Activated effector memory CD4-positive, alpha-beta T cell treated with anti-CD3 and anti-CD28 coated beads, Interleukin-2, amount 50 U/mL, for 16 hours (primary cell): ENCODE measurements at regions not wholly inside any gene's neighbourhood (a gene's known extent, or its start where the extent isn't known, plus 50 kb on each side); places are given as distances from the start of the nearest gene placed in this dataset.
"Not testable (repeated sequence)": the region's sequence is repeated elsewhere in the genome, so short reads cannot be mapped to it uniquely, and the experiment has no call there.

Experiments
- DNase-seq: peaks from one replicate; pipeline ENCODE4 v3.0.0-alpha.2; 2020

GRCh38 chr4:62627141-62627540 is 1427.0 kb downstream of the ADGRL3 start:
- no peak for DNase-seq

- no peak for DNase-seq
These were observed 1422.0 kb downstream of the ADGRL3 start for GRCh38 chr4:62622089-62622488.

DNA sequence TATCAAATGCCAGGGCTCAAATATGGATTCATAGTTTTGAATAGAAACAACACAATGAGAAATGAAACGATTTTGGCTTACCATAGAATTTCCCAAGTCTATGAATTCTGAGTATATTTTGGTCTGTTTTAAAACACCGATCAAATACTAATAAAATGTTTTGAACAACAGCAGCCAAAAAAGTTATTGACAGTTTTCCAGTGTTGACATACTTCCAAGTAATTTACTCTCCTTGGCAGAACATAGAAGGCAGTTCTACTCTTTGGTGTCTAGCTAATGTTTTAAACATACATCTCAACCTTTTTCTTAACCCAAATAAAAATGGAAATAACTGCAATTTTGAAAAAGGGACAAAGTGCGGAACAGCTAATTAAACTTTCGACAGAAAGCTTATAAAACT is 1419.8 kb downstream of the ADGRL3 start:
- DNase-seq = no peak

GRCh38 chr4:62618042-62618441 is 1417.9 kb downstream of the ADGRL3 start:
- no peak for DNase-seq

DNA sequence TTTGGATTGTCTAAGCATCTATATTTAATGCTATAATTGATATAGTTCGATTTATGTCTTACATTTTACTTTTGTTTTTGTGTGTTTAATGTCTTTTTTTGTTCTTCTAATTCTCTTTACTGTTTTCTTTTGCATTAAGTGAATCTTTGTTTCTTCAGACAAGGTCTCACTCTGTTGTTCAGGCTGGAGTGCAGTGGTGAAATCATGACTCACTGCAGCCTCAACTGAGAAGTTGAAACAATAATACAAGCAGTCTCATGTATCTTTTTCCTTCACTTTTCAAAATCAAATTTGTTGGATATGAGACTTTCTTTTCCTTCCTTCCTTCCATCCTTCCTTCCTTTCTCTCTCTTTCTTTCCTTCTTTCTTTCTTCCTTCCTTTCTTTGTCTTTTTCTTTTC is 1401.6 kb downstream of the ADGRL3 start:
- no peak for DNase-seq

DNA sequence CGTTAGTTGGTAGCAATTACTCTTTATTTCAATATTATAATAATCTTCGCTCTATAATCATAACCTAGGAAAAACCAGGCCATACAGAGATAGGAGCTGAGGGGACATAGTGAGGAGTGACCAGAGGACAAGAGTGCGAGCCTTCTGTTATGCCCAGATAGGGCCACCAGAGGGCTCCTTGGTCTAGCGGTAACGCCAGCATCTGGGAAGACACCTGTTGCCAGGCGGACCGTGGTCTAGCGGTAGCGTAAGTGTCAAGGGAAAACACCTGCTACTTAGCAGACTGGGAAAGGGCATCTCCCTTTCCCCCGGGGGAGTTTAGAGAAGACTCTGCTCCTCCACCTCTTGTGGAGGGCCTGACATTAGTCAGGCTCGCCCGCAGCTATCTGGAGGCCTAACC is 1395.1 kb downstream of the ADGRL3 start:
- not testable (repeated sequence) for DNase-seq

GRCh38 chr4:62591756-62592155 is 1391.6 kb downstream of the ADGRL3 start:
- DNase-seq = no peak

DNA sequence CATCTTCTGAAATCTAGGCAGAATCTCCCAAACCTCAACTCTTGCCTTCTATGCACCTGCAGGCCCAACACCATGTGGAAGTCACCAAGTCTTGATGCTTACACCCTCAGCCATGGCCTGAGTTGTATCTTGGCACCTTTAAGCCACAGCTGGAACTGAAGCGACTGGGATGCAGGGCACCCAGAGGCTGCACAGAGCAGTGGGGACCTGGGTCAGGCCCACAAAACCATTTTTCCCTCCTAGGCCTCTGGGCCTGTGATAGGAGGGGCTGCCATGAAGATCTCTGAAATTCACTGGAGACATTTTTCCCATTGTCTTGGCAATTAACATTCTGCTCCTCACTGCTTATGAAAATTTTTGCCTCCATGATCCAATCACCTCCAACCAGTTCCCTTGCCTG is 1388.5 kb downstream of the ADGRL3 start:
- no peak for DNase-seq

DNA sequence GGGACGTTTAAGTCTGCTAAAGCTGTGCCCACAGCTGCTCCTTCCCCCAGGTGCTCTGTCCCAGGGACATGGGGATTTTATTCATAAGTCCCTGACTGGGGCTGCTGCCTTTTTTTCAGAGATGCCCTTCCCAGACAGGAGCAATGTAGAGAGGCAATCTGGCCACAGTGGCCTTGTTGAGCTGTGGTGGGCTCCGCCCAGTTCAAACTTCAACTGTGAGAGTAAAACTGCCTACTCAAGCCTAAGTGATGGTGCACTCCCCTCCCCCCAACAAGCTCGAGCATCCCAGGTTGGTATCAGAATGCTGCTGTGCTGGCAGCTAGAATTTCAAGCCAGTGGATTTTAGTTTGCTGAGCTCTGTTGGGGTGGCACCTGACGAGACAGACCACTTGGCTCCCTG is 1371.4 kb downstream of the ADGRL3 start:
- DNase-seq = no peak

GRCh38 chr4:62560858-62561257 is 1360.7 kb downstream of the ADGRL3 start:
- no peak for DNase-seq

DNA sequence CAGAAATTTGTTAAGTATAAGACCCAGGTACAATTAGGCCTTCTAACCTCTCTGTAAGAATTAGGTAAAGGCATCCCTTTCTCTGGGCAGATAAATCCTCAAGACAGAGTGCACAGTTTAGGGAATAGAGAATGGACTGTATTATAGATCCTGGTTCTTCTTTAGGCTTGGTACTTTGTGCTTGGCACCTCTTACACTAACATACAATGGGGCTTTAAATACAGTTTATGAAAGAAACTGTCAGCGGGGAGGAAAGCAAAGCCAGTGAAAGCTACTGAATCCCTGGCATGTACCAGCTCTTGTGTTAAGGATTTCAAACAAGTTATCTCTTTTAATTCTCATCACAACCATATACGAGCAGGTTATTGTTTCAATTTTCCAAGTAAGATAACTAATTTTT is 1350.0 kb downstream of the ADGRL3 start:
- no peak for DNase-seq

DNA sequence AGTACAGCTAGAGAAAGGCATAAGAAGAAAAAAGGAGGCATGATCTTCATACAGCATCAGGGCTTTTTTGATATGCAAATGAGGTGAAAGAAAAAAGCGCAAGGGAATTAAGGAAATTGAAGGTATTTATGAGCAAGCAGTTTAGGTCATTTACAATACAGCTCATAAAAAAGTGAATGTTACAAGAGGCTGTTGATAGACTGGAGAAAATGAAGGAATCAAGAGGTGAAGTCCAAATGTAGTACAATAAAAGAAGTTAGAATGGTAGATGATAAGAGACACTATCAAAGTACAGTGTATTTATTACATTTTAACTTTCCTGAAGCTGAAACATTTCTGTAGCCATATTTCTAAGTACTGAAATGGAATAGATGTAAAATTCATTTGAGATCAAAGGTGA is 1349.5 kb downstream of the ADGRL3 start:
- no peak for DNase-seq

GRCh38 chr4:62548765-62549164 is 1348.6 kb downstream of the ADGRL3 start:
- DNase-seq = no peak

GRCh38 chr4:62548108-62548524 is 1348.0 kb downstream of the ADGRL3 start:
- DNase-seq = no peak

DNA sequence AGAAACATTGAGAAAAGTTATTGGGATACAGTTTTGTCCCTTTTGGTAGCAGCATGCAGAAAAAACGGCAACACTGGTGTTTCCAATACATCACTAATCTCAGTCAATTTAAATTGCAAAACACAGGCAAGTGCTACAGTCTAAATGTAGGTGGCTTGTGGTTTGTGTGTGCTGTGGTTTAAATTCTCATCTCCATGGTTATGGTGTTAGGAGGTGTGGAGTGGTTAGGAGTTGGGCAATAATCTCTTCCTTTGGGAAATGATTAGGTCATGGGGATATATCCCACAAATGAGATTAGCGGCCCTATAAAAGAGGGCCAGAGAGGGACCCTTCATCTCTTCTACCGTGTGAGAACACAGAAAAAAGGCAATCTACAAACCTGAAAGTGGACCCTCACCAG is 1344.3 kb downstream of the ADGRL3 start:
- no peak for DNase-seq

DNA sequence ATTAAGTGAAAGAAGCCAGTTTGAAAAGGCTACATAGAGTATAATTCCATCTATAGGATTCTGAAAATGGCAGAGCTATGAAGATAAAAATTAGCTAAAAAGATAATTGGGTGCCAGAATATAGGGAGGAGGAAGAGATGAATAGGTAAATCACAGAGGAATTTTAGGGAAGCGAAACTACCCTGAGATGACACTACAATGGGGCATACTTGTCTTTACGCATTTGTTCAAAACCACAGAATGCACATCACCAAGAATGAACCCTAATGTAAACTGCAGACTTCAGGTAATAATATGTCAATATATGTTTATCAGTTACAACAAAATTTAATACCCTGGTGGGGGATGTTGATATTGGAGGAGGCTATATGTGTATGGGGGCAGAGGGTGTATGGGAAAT is 1342.9 kb downstream of the ADGRL3 start:
- no peak for DNase-seq

DNA sequence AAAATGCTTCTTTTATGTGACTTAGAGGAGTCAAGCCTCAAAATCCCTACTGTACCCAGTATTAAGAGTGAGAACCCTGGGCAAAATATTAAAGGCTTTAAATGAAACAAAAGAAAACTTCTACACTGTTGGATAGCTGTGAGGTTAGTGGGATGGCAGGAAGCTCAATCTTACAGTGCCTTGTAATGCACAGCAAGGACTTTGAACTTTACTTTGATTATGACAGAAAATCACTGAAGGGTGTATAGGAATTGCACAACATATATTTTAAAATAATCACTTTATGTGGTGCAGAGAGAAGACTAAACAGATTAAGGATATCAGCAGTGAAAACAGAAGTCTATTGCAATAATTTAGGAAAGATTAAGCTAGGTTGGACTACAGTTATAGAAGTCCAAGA is 1333.4 kb downstream of the ADGRL3 start:
- DNase-seq = no peak

GRCh38 chr4:62531731-62532130 is 1331.6 kb downstream of the ADGRL3 start:
- no peak for DNase-seq

DNA sequence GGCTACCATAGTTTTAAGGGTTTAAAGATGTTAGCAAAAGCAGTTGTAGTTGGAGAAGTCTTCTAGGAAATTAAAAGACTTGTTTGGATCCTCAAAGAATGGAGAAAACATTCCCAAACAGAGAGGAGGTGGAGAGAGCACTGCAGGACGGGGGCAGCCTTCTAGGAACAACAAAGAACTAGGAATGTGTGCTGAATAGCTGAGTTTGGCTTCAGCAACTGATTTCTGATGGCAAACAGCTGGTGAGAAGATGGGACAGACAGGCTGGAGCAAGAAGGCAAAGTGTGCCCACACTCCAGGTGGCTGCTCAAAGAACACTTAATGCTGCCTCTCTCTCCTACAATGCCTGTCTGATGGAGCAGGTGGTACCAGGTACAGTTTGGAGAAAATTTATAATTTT is 1331.1 kb downstream of the ADGRL3 start:
- DNase-seq = no peak

GRCh38 chr4:62528874-62529273 is 1328.7 kb downstream of the ADGRL3 start:
- DNase-seq = no peak

DNA sequence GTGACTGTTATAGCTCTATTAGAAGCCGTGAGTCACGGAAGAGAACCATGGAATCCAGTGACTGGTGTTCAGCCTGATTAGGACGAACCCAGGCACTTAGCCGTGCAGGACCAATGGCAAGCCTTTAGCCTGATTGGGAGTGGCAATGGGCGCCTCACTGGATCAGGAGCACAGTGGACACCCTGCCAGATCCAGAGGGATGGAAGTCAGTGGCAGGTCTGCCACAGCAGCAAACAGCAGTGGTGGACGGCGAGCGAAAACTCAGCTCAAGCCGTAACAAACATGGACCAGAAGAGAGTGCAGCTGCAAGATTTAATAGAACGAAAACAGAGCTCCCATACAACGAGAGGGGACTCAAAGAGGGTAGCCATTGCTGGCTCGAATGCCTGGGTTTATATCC is 1326.5 kb downstream of the ADGRL3 start:
- DNase-seq = no peak

DNA sequence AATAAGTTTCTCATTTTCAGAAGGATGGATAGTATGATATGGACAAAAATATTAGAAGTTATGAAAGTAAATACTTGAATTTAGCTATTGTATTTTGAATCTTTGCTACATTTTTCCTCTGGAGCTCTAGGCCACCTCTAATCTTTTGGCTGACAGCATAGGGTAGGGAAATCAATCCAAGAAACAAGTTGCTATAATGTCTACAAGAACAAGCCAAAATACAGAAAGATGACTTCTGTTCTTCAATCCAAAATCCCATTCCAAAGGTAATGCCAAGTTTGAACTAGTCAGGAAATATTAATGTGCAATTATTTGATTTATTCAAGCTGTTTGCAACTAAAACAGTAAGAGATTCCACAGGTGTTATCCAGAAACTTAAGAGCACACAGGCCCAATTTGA is 1323.1 kb downstream of the ADGRL3 start:
- DNase-seq = no peak

DNA sequence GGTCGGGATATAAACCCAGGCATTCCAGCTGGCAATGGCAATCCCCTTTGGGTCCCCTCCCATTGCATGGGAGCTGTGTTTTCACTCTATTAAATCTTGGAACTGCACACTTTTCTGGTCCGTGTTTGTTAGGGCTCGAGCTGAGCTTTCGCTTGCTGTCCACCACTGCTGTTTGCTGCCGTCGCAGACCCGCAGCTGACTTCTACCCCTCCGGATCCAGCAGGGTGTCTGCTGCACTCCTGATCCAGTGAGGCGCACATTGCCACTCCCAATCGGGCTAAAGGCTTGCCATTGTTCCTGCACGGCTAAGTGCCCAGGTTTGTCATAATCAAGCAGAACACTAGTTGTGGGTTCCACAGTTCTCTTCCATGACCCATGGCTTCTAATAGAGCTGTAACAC is 1322.1 kb downstream of the ADGRL3 start:
- DNase-seq = no peak

- DNase-seq = no peak
These were observed 1317.6 kb downstream of the ADGRL3 start for GRCh38 chr4:62517716-62518115.

DNA sequence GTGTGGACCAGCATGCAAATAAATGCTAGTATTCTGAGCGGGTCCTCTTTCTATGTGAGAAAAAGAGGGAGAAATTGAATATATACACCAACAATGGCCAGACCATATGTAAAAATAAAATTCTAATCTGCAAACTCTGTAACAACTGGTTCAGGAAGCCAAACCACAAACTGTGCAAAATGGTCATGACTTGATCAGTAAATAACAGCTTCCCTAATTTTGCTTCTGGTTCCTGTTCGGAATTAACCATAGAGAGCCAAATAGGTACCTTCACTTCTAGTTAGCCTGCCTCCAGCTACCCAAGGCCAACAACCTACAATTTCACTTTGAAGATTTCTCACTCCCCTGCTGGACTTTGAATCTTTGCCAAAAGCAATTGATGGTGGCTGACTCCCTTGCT is 1313.2 kb downstream of the ADGRL3 start:
- no peak for DNase-seq

GRCh38 chr4:62512271-62512670 is 1312.1 kb downstream of the ADGRL3 start:
- no peak for DNase-seq
